Dermis blood vessel endothelial cell (primary cell): ENCODE measurements at regions not wholly inside any gene's neighbourhood (a gene's known extent, or its start where the extent isn't known, plus 50 kb on each side); places are given as distances from the start of the nearest gene placed in this dataset.
"Not testable (repeated sequence)": the region's sequence is repeated elsewhere in the genome, so short reads cannot be mapped to it uniquely, and the experiment has no call there.

Experiments
- DNase-seq: peaks from one replicate; pipeline ENCODE4 v3.0.0; 2010

DNA sequence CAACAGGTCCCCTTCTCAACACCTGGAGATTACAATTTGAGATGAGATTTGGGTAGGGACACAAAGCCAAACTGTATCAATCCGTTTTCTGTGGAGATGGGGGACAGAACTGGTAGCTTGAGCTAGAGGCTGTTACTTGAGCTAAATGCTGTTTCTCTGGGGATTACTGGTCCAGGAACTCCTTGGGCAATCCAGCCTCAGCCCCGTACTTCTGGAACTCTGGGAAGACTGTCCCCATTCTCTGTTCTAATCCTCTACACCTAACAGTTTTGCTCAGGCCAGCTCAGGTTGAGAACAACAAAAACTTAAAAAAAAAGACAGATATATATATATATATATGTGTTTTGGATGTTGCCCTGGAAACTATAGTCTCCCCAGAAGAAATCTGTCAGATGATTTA, 255.0 kb downstream of the GOLGA6L6 start:
- DNase-seq, result not testable (repeated sequence)

DNA sequence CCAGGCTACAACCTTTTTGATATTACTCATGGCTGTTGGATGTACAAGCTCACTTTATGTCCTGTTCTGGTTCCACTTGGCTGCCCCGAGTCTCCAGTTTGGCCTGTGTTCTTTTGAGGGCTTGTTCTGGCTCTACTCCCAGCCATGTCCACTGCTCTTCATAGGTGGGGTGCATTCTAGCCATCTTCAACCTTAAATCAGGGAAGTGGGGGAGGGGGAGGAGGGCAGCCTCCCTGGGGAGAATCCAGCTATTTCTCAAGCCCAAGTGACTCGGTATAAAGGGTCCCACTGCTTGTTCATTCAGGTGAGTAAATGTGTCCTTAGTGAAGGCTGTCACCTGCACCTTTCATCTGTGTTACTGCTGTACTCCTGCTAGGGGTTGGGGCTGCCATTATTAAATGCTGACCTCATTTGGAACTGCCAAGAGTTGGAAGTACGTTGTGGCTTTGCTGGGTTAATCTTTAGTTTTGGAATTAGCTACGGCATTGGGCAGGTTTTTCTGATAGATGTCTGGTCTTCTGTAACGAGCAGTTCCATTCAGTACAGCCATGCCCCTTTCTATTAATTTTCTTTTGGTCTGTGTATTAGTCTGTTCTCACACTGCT, 255.8 kb downstream of the GOLGA6L6 start:
- not testable (repeated sequence) for DNase-seq

DNA sequence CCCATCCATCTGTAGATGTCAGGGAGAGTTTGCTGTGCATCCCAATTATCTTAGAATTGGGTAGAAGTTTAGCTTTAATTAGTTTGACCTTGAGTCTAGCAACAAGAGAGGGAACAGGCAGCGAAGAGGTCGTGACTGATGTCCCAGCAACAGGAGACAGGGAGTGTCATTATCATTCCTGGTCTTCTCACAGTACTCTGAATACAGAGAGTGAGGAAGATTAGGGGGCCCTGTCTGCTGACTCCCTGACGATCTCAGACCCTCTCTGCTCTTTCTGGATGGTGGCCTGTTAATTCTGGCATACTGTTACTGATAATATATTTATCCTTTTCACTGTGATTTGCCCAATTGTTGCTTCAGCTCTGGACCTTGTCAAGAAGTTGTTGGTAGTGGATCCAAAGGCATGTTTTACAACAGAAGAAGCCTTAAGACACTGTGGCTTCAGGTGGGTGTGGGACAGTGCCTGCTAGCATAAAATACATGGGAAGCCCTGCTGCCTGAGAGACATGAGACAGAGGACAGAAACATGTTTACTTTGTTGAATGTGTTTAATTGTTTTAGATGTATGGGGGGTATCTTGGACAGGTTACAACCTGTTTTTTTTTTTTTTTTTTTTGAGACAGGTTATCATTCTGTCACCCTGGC, 256.6 kb downstream of the GOLGA6L6 start:
- not testable (repeated sequence) for DNase-seq

GRCh38 chr15:20283651-20284050, 257.9 kb downstream of the GOLGA6L6 start:
- not testable (repeated sequence) for DNase-seq

DNA sequence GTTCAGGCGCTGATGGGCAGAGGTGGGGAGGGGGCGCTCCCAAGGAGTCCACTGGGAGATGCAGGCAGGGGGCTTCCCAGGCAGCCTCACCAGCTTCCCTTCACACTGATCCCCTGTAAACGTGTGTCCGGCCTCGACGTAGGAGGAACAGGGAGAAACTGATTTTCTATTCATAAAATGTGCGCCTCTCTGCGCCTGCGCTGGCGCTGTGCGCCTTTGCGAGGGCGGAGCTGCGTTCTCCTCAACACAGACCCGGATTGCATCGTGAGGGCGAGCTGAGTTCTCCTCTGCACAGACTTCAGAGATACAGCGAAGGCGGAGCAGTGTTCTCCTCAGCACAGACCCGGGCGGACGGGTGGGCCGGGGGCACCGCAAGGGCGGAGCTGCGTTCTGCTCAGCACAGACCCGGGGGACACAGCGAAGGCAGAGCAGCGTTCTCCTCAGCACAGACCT, 259.1 kb downstream of the GOLGA6L6 start:
- not testable (repeated sequence) for DNase-seq

GRCh38 chr15:20281567-20282275, 259.9 kb downstream of the GOLGA6L6 start:
- not testable (repeated sequence) for DNase-seq

DNA sequence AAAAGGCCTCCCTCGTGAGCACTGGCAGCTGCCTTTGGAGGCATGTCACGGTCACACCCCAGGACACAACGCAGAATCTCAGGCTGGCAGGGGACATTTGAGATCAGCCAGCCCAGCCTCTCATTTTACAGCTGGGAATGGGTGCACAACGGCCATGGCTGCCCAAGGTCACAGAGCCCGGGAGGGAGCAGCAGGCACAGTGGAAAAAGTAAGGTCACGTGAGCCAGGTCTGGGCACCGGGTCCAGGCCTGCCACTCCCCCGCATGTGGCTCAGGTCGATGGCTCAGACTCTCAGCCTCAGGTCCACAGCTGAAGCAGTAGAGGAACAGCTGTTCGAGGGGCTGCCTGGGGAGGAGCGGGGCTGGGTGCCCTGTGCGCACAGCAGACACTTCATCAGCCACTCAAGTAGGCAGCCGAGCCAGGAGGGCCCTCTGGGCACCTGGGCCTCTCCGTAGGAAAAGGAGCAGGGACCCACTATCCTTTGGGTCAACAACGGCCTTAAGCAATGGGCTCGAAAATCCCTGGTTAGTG, 260.6 kb downstream of the GOLGA6L6 start:
- no peak for DNase-seq

GRCh38 chr15:20280141-20280932, 261.3 kb downstream of the GOLGA6L6 start:
- DNase-seq, result not testable (repeated sequence)

DNA sequence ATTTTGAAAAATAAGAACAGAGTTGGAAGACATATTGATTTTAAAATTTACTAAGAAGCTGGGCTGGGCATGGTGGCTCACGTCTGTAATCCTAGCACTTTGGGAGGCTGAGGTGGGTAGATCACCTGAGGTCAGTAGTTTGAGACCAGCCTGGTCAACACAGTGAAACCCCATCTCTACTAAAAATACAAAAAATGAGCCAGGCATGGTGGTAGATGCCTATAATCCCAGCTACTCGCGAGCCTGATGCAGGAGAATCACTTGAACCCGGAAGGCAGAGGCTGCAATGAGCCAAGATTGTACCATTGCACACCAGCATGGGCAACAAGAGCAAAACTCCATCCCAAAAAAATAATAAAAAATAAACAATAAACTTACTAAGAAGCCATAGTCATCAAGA, 262.5 kb downstream of the GOLGA6L6 start:
- DNase-seq, result not testable (repeated sequence)

- DNase-seq, result not testable (repeated sequence)
These were observed 263.2 kb downstream of the GOLGA6L6 start for GRCh38 chr15:20278376-20278775.

DNA sequence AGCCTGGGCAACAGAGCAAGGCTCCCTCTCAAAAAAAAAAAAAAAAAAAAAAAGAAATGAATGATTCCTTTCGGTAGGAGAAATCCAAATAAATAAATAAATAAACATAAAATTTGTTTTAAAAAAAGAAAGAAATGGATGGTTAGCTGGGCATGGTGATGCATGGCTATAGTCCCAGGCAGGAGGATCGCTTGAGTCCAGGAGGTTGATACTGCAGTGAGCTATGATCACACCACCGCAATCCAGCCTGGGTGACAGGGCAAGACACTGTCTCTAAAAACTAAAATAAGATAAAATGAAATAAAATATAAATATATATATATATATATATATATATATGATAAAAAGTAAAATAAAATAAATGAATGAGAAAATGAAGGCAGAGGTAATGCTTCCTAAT, 264.1 kb downstream of the GOLGA6L6 start:
- DNase-seq, result not testable (repeated sequence)

- DNase-seq, result not testable (repeated sequence)
These were observed 265.1 kb downstream of the GOLGA6L6 start for GRCh38 chr15:20276312-20277114.

DNA sequence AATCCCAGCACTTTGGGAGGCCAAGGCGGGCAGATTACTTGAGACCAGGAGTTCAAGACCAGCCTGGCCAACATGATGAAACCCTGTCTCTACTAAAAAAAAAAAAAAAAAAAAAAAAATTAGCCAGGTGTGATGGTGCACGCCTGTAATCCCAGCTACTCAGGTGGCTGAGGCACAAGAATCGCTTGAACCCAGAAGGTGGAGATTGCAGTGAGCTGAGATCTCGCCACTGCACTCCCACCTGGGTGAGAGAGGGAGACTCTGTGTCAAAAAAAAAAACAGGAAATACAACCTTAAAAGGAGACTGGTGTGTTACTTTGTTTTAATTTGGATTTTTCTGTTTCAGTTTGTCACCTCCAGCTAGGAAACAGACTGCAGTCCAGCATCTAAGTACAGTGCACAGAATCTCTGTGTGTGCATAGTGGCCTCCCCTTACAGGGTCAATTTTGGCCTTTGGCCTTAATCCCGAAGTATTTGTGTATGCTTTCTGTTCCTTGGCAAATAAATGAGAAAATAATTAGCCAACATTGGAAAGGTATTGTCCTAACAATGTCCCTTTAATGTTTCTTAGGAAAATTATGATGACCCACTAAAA, 266.1 kb downstream of the GOLGA6L6 start:
- not testable (repeated sequence) for DNase-seq

- DNase-seq, result no peak
These were observed 269.0 kb downstream of the GOLGA6L6 start for GRCh38 chr15:20272422-20273184.

GRCh38 chr15:20271647-20272046, 270.0 kb downstream of the GOLGA6L6 start:
- DNase-seq, result no peak

DNA sequence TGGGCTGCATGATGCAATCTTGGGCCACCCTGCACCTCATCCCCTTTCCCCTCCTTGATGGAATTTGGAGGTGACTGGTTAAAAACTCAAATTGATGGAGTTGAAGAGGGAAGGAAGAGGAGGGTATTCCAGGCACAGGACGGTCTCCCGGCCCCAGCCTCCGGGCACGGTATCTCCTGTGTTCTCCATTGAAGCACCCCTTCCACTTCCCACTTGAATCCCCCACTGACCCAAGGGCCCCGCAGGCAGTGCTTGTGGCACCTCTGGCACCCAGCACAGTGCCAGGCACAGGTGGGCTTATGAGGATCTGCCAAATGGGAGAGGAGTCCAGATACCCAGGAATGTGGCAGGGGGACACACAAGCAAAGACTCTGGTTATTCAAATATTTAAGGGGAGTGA, 271.6 kb downstream of the GOLGA6L6 start:
- not testable (repeated sequence) for DNase-seq

- not testable (repeated sequence) for DNase-seq
These were observed 273.6 kb downstream of the GOLGA6L6 start for GRCh38 chr15:20267996-20268395.

- DNase-seq, result not testable (repeated sequence)
These were observed 274.4 kb downstream of the GOLGA6L6 start for GRCh38 chr15:20267051-20267730.

GRCh38 chr15:20265710-20266109, 275.9 kb downstream of the GOLGA6L6 start:
- not testable (repeated sequence) for DNase-seq
